Neural cell (in vitro differentiated cells): ENCODE measurements at regions not wholly inside any gene's neighbourhood (a gene's known extent, or its start where the extent isn't known, plus 50 kb on each side); places are given as distances from the start of the nearest gene placed in this dataset.

ENCODE experiments used
- H2AFZ ChIP-seq: fragments of 200-600, 300-800 bp; sonication (generic), shearing (Covaris generic); 2 replicates; pipeline ENCODE4 v1.6.0; 2014; ENCODE audit warnings: low read depth, mild to moderate bottlenecking, antibody characterized with exemption, low read length, moderate library complexity
- H3F3A ChIP-seq: fragments of 200-600 bp; shearing (Covaris generic); 2 replicates; pipeline ENCODE4 v1.6.1; 2016; ENCODE audit warnings: mild to moderate bottlenecking, moderate library complexity, mixed read lengths, antibody characterized with exemption, low read length; ENCODE audit not compliant: insufficient read depth, poor library complexity, severe bottlenecking
- H3K27ac ChIP-seq: fragments of 200-600, 300-800 bp; sonication (generic), shearing (Covaris generic); 2 replicates; pipeline ENCODE4 v1.5.1; 2014; ENCODE audit warnings: mild to moderate bottlenecking, low read length, moderate library complexity
- H3K27me3 ChIP-seq: fragments of 300-800, 200-600 bp; sonication (generic), shearing (Covaris generic); 2 replicates; pipeline ENCODE4 v1.6.0; 2014; ENCODE audit warnings: mild to moderate bottlenecking, low read depth, low read length, moderate library complexity; ENCODE audit not compliant: insufficient read depth
- H3K36me3 ChIP-seq: fragments of 300-800, 200-600 bp; sonication (generic), shearing (Covaris generic); 2 replicates; pipeline ENCODE4 v1.5.1; 2014; ENCODE audit warnings: mild to moderate bottlenecking, antibody characterized with exemption, low read length, moderate library complexity; ENCODE audit not compliant: insufficient read depth
- H3K4me2 ChIP-seq: fragments of 300-800, 200-600 bp; sonication (generic), shearing (Covaris generic); 2 replicates; pipeline ENCODE4 v1.6.0; 2014; ENCODE audit warnings: mild to moderate bottlenecking, low read length
- H3K4me3 ChIP-seq: fragments of 300-800, 200-600 bp; sonication (generic), shearing (Covaris generic); 2 replicates; pipeline ENCODE4 v1.5.1; 2014; ENCODE audit warnings: mild to moderate bottlenecking, low read length, moderate library complexity
- H3K79me2 ChIP-seq: fragments of 200-600 bp; shearing (Covaris generic); replicated peaks from 2 replicates; pipeline ENCODE4 v1.6.0; 2014; ENCODE audit warnings: mild to moderate bottlenecking, low read length, moderate library complexity; ENCODE audit not compliant: insufficient read depth
- H3K9ac ChIP-seq: fragments of 300-800, 200-600 bp; sonication (generic), shearing (Covaris generic); 2 replicates; pipeline ENCODE4 v1.6.1; 2016; ENCODE audit warnings: mild to moderate bottlenecking, low read length, mixed read lengths
- H3K9me2 ChIP-seq: fragments of 200-600 bp; shearing (Covaris generic); 2 replicates; pipeline ENCODE4 v1.6.1; 2016; ENCODE audit warnings: mild to moderate bottlenecking, low read length, mixed read lengths; ENCODE audit not compliant: insufficient read depth
- H3K9me3 ChIP-seq: fragments of 200-600, 300-800 bp; sonication (generic), shearing (Covaris generic); 2 replicates; pipeline ENCODE4 v1.6.1; 2016; ENCODE audit warnings: mild to moderate bottlenecking, mixed run types, low read length, moderate library complexity, mixed read lengths
- H4K20me1 ChIP-seq: fragments of 200-600 bp; shearing (Covaris generic); 2 replicates; pipeline ENCODE4 v1.6.1; 2016; ENCODE audit warnings: mild to moderate bottlenecking, mixed run types; ENCODE audit not compliant: insufficient read depth
- CTCF ChIP-seq: fragments of 450-650 bp; IDR thresholded peaks from 2 replicates; pipeline ENCODE4 v1.5.1; 2014; ENCODE audit warnings: antibody characterized with exemption, mild to moderate bottlenecking, moderate library complexity; ENCODE audit not compliant: poor library complexity, severe bottlenecking
- EP300 ChIP-seq: fragments of 450-650 bp; conservative IDR thresholded peaks from 2 replicates; pipeline ENCODE4 v1.6.1; 2014; ENCODE audit warnings: antibody characterized with exemption, mild to moderate bottlenecking, moderate library complexity; ENCODE audit not compliant: poor library complexity, severe bottlenecking
- EZH2 ChIP-seq: fragments of 200-600, 300-800 bp; shearing (Covaris generic), sonication (generic); IDR thresholded peaks from 2 replicates; pipeline ENCODE4 v1.6.1; 2014; ENCODE audit warnings: antibody characterized with exemption, low read length, borderline replicate concordance, mild to moderate bottlenecking; ENCODE audit not compliant: insufficient read depth, poor library complexity, severe bottlenecking
- MXI1 ChIP-seq: fragments of 450-650 bp; conservative IDR thresholded peaks from 2 replicates; pipeline ENCODE4 v1.6.1; 2014; ENCODE audit warnings: antibody characterized with exemption, mild to moderate bottlenecking; ENCODE audit not compliant: poor library complexity, severe bottlenecking
- POLR2AphosphoS5 ChIP-seq: IDR thresholded peaks from 2 replicates; pipeline ENCODE4 v1.6.1; 2012
- REST ChIP-seq: IDR thresholded peaks from 2 replicates; pipeline ENCODE4 v1.6.1; 2012; ENCODE audit warnings: borderline replicate concordance
- SMC3 ChIP-seq: fragments of 450-650 bp; conservative IDR thresholded peaks from 2 replicates; pipeline ENCODE4 v1.6.1; 2014; ENCODE audit warnings: antibody characterized with exemption, mild to moderate bottlenecking, moderate library complexity; ENCODE audit not compliant: poor library complexity
- TAF1 ChIP-seq: IDR thresholded peaks from 2 replicates; pipeline ENCODE4 v1.6.1; 2012; ENCODE audit warnings: low read depth

- Histone ChIP-seq H3K9ac (no peak overlapping the region), H4K20me1 (no peaks in the 10 kb centered on the region), H3K4me3 (no peak overlapping the region), H2AFZ (no peak overlapping the region), H3K36me3 (no peaks in the 10 kb centered on the region), H3K9me3 (no peaks in the 10 kb centered on the region), H3K9me2 (no peaks in the 10 kb centered on the region), H3K4me2 (no peak overlapping the region), H3F3A (no peaks in the 10 kb centered on the region), H3K27me3 (no peaks in the 10 kb centered on the region), H3K27ac (no peak overlapping the region), H3K79me2 (no peaks in the 10 kb centered on the region)
- TF ChIP-seq REST (no peak), POLR2AphosphoS5 (no peak)
Observed at GRCh38 chr3:72298201-72299152, 513.5 kb upstream of the PROK2 start.

- no peak for TF ChIP-seq EP300
- TF ChIP-seq MXI1: no peak
- TF ChIP-seq TAF1: no peak
- no peak for TF ChIP-seq CTCF
- TF ChIP-seq SMC3: no peak
- TF ChIP-seq EZH2: no peak
- no peak for TF ChIP-seq POLR2AphosphoS5
- H3K27me3 ChIP-seq: no peaks in the 10 kb centered on the region
- no peak overlapping the region for H2AFZ ChIP-seq
- no peak overlapping the region for H3K4me2 ChIP-seq
- no peak overlapping the region for H3K4me3 ChIP-seq
- H3F3A ChIP-seq: no peaks in the 10 kb centered on the region
- no peaks in the 10 kb centered on the region for H3K36me3 ChIP-seq
- no peaks in the 10 kb centered on the region for H3K9me2 ChIP-seq
- H3K27ac ChIP-seq: no peak overlapping the region
- no peaks in the 10 kb centered on the region for H4K20me1 ChIP-seq
- H3K9ac ChIP-seq: no peak overlapping the region
- H3K79me2 ChIP-seq: no peaks in the 10 kb centered on the region
- H3K9me3 ChIP-seq: no peaks in the 10 kb centered on the region
Observed at GRCh38 chr3:72297481-72297880, 512.5 kb upstream of the PROK2 start.
